B cell (primary cell): ENCODE measurements at regions not wholly inside any gene's neighbourhood (a gene's known extent, or its start where the extent isn't known, plus 50 kb on each side); places are given as distances from the start of the nearest gene placed in this dataset.

Experiments
- ATAC-seq: fragments of 200-7000 bp; cut with Tn5 transposase; one replicate; pipeline ENCODE4 v1.10.0; 2021; ENCODE audit warnings: low read depth, mild to moderate bottlenecking, moderate number of reproducible peaks, moderate library complexity
- CTCF ChIA-PET: fragments of 350-600 bp; sonication (Branson Sonifier 250); formaldehyde crosslinking; loops from one replicate; lab custom pipeline; 2021; ENCODE audit warnings: antibody characterized with exemption, inconsistent platforms; lab: Charles Lee
- POLR2A ChIA-PET: fragments of 350-600 bp; sonication (Branson Sonifier 250); formaldehyde crosslinking; loops from one replicate; lab custom pipeline; 2021; ENCODE audit warnings: antibody characterized with exemption; lab: Charles Lee
- DNase-seq: peaks from one replicate; pipeline ENCODE4 v3.0.0; 2013
- H2AFZ ChIP-seq: 2 replicates; pipeline ENCODE4 v1.6.1; 2012; ENCODE audit warnings: mild to moderate bottlenecking, low read depth, low read length; ENCODE audit not compliant: insufficient read depth, poor library complexity, severe bottlenecking
- H3K27ac ChIP-seq, 2 donors: 1 replicate in 1 of 2; 2 replicates in 1 of 2; pipeline ENCODE4 v1.5.1; 2012 to 2013; ENCODE audit warnings: low read length in 2 of 2, mild to moderate bottlenecking in 2 of 2, moderate library complexity in 1 of 2
- H3K27me3 ChIP-seq, 4 experiments: fragments of 200-600 bp in 1 of 4; sonication (generic) in 1 of 4; replicated peaks in 1 of 4; 1 replicate in 2 of 4; 2 replicates in 2 of 4; pipeline versions ENCODE4 v1.6.1 to v1.7.0; 2013 to 2016; ENCODE audit warnings: low read length in 3 of 4, mild to moderate bottlenecking in 2 of 4, mixed read lengths in 1 of 4, moderate library complexity in 1 of 4; ENCODE audit not compliant: insufficient read depth in 4 of 4, control insufficient read depth in 3 of 4; ENCODE audit errors: control extremely low read depth in 1 of 4
- H3K36me3 ChIP-seq, 2 experiments: replicated peaks in 1 of 2; 1 replicate in 1 of 2; 2 replicates in 1 of 2; pipeline versions ENCODE4 v1.6.1 to v1.7.1; 2013; ENCODE audit warnings: low read length in 1 of 2; ENCODE audit not compliant: insufficient read depth in 2 of 2, control insufficient read depth in 1 of 2; ENCODE audit errors: control extremely low read depth in 1 of 2, extremely low read depth in 1 of 2
- H3K4me1 ChIP-seq, 2 donors: fragments of 200-600 bp in 1 of 2; sonication (generic) in 1 of 2; 1 replicate in 1 of 2; 2 replicates in 1 of 2; pipeline versions ENCODE4 v1.5.1 to v1.6.1; 2013 to 2017; ENCODE audit warnings: low read length in 2 of 2; ENCODE audit not compliant: control insufficient read depth in 2 of 2, insufficient read depth in 2 of 2
- H3K4me2 ChIP-seq: replicated peaks from 2 replicates; pipeline ENCODE3; 2012; ENCODE audit warnings: mild to moderate bottlenecking, low read depth, low read length; ENCODE audit not compliant: poor library complexity, severe bottlenecking
- H3K4me3 ChIP-seq, 5 experiments: fragments of 200-600 bp in 1 of 5; sonication (generic) in 1 of 5; 1 replicate in 3 of 5; 2 replicates in 2 of 5; pipeline versions ENCODE4 v1.5.1 to v1.7.0; 2011 to 2016; ENCODE audit warnings: low read length in 4 of 5, mild to moderate bottlenecking in 4 of 5, low read depth in 2 of 5, control low read depth in 1 of 5, moderate library complexity in 1 of 5; ENCODE audit not compliant: insufficient read depth in 1 of 5; ENCODE audit errors: control extremely low read depth in 1 of 5, extremely low read depth in 1 of 5
- H3K79me2 ChIP-seq: fragments of 200-600 bp; sonication (generic); one replicate; pipeline ENCODE4 v1.6.0; 2016; ENCODE audit warnings: low read length; ENCODE audit not compliant: control insufficient read depth, insufficient read depth
- H3K9ac ChIP-seq: fragments of 200-600 bp; sonication (generic); 2 replicates; pipeline ENCODE4 v1.6.1; 2017; ENCODE audit warnings: mild to moderate bottlenecking, low read length, moderate library complexity
- H3K9me3 ChIP-seq, 3 donors: one replicate each; pipeline versions ENCODE4 v1.6.1 to v1.7.1; 2013; ENCODE audit warnings: low read length in 2 of 3; ENCODE audit not compliant: control insufficient read depth in 2 of 3, insufficient read depth in 1 of 3; ENCODE audit errors: control extremely low read depth in 1 of 3
- H4K20me1 ChIP-seq: 2 replicates; pipeline ENCODE4 v1.6.0; 2012; ENCODE audit warnings: mild to moderate bottlenecking, low read length; ENCODE audit not compliant: insufficient read depth, control insufficient read depth, poor library complexity, severe bottlenecking
- H3K27ac Mint-ChIP-seq: one replicate; pipeline ENCODE4 v1.8.0; 2021; ENCODE audit warnings: mixed read lengths
- H3K27me3 Mint-ChIP-seq: one replicate; pipeline ENCODE4 v1.8.0; 2021; ENCODE audit warnings: mixed read lengths
- H3K4me1 Mint-ChIP-seq: one replicate; pipeline ENCODE4 v1.8.0; 2021; ENCODE audit warnings: mixed read lengths
- H3K4me3 Mint-ChIP-seq: one replicate; pipeline ENCODE4 v1.8.0; 2021; ENCODE audit warnings: mixed read lengths
- H3K9me3 Mint-ChIP-seq: one replicate; pipeline ENCODE4 v1.8.0; 2022; ENCODE audit warnings: mixed read lengths; ENCODE audit not compliant: insufficient read depth
- CTCF ChIP-seq: fragments of 200-600 bp; IDR thresholded peaks from one replicate; pipeline ENCODE4 v1.8.0; 2022; ENCODE audit warnings: antibody characterized with exemption, mild to moderate bottlenecking
- EZH2 ChIP-seq: IDR thresholded peaks from 2 replicates; pipeline ENCODE4 v1.6.1; 2012; ENCODE audit warnings: borderline replicate concordance, low read depth, mild to moderate bottlenecking, moderate library complexity, low read length; ENCODE audit not compliant: insufficient read depth, poor library complexity, severe bottlenecking
- WGBS: methylation state at CpG from one replicate; pipeline ENCODE4 v1.1.5; 2013; ENCODE audit warnings: missing lambda C conversion rate; ENCODE audit not compliant: insufficient coverage; 5-methylcytosine and 5-hydroxymethylcytosine counted together
- intact Hi-C: fragments of 100-400 bp; cut with micrococcal nuclease; formaldehyde crosslinking; loops from one replicate; pipeline ENCODE4 v1.10.0; 2022

GRCh38 chr2:71941726-71942525 is 205.7 kb downstream of the CYP26B1 start:
- Mint-ChIP-seq H3K4me1 (no peaks in the 10 kb centered on the region), H3K4me3 (no peak overlapping the region), H3K9me3 (no peaks in the 10 kb centered on the region), H3K27me3 (peaks cover 9% of the 10 kb centered on the region), H3K27ac (no peak overlapping the region)
- Histone ChIP-seq H3K27ac (no peak overlapping the region), H3K79me2 (no peaks in the 10 kb centered on the region), H3K9me3 (no peaks in the 10 kb centered on the region), H4K20me1 (no peaks in the 10 kb centered on the region), H3K36me3 (no peaks in the 10 kb centered on the region), H3K4me1 (no peaks in the 10 kb centered on the region), H2AFZ (no peak overlapping the region), H3K9ac (no peak overlapping the region), H3K4me2 (no peak overlapping the region), H3K4me3 (no peak overlapping the region), H3K27me3 (no peaks in the 10 kb centered on the region)
- DNase-seq = no peak
- ChIA-PET CTCF (no interaction called here), POLR2A (no interaction called here)
- TF ChIP-seq CTCF (no peak), EZH2 (no peak)
- no peak for ATAC-seq
- intact Hi-C loops = no loop called here
- WGBS = 41% methylated on average over 9 of the region's 11 CpGs

GRCh38 chr2:71940695-71941094 is 207.0 kb downstream of the CYP26B1 start:
- 83% methylated on average over 4 of the region's 5 CpGs for WGBS
- peaks cover 9% of the 10 kb centered on the region for H3K27me3 Mint-ChIP-seq
- CTCF ChIA-PET = interaction anchor here (0.7 kb wide), 1 partner anchor 17 kb away, joined by 4 read pairs; no protein-coding TSS in a partner anchor

More at GRCh38 chr2:71940695-71941094, 207.0 kb downstream of the CYP26B1 start:
- no peak overlapping the region for H3K9ac ChIP-seq
- Mint-ChIP-seq H3K27ac (no peak overlapping the region), H3K4me1 (no peaks in the 10 kb centered on the region), H3K9me3 (no peaks in the 10 kb centered on the region), H3K4me3 (no peak overlapping the region)
- H3K4me2 ChIP-seq = no peak overlapping the region
- H3K79me2 ChIP-seq = no peaks in the 10 kb centered on the region
- POLR2A ChIA-PET = no interaction called here
- H3K4me3 ChIP-seq = no peak overlapping the region
- no peaks in the 10 kb centered on the region for H3K4me1 ChIP-seq
- ATAC-seq (no peak), DNase-seq (no peak)
- no peak overlapping the region for H3K27ac ChIP-seq
- H4K20me1 ChIP-seq = no peaks in the 10 kb centered on the region
- no peaks in the 10 kb centered on the region for H3K27me3 ChIP-seq
- intact Hi-C loops = no loop called here
- H3K9me3 ChIP-seq = no peaks in the 10 kb centered on the region
- no peak overlapping the region for H2AFZ ChIP-seq
- TF ChIP-seq CTCF (no peak), EZH2 (no peak)
- H3K36me3 ChIP-seq = no peaks in the 10 kb centered on the region
